Memory B cell (primary cell): ENCODE measurements at regions not wholly inside any gene's neighbourhood (a gene's known extent, or its start where the extent isn't known, plus 50 kb on each side); places are given as distances from the start of the nearest gene placed in this dataset.

Source experiments
- ATAC-seq: fragments of 150-1000 bp; cut with Tn5 transposase; 2 replicates; pipeline ENCODE4 v1.10.0; 2021; ENCODE audit warnings: low read depth, mild to moderate bottlenecking, moderate library complexity
- DNase-seq, 2 donors: peaks; one replicate each; pipeline ENCODE4 v3.0.0; 2022; ENCODE audit warnings: low spot score in 2 of 2
- H3K27ac Mint-ChIP-seq: one replicate; pipeline ENCODE4 v1.8.0; 2022; ENCODE audit warnings: mild to moderate bottlenecking, moderate library complexity, mixed read lengths
- H3K27me3 Mint-ChIP-seq: one replicate; pipeline ENCODE4 v1.8.0; 2022; ENCODE audit warnings: mixed read lengths
- H3K36me3 Mint-ChIP-seq: one replicate; pipeline ENCODE4 v1.8.0; 2022; ENCODE audit warnings: mild to moderate bottlenecking, mixed read lengths
- H3K4me1 Mint-ChIP-seq: one replicate; pipeline ENCODE4 v1.8.0; 2022; ENCODE audit warnings: mixed read lengths
- H3K4me3 Mint-ChIP-seq: one replicate; pipeline ENCODE4 v1.8.0; 2022; ENCODE audit warnings: mild to moderate bottlenecking, moderate library complexity, mixed read lengths
- H3K9me3 Mint-ChIP-seq: one replicate; pipeline ENCODE4 v1.8.0; 2022; ENCODE audit warnings: mixed read lengths

GRCh38 chr10:129108994-129109393 is 358.0 kb upstream of the MGMT start:
- Mint-ChIP-seq H3K4me3 (no peak overlapping the region), H3K27ac (no peak overlapping the region)

GRCh38 chr10:129110780-129111179 is 356.3 kb upstream of the MGMT start:
- Mint-ChIP-seq H3K27me3 (peaks cover 6% of the 10 kb centered on the region), H3K4me1 (no peaks in the 10 kb centered on the region), H3K9me3 (peaks cover 5% of the 10 kb centered on the region), H3K4me3 (no peak overlapping the region), H3K27ac (no peak overlapping the region), H3K36me3 (no peaks in the 10 kb centered on the region)
- DNase-seq, result no peak
- no peak for ATAC-seq

More at GRCh38 chr10:129108994-129109393, 358.0 kb upstream of the MGMT start:
- H3K27me3 Mint-ChIP-seq, result peaks cover 6% of the 10 kb centered on the region
- DNase-seq (no peak), ATAC-seq (no peak)
- no peaks in the 10 kb centered on the region for H3K4me1 Mint-ChIP-seq
- peaks cover 5% of the 10 kb centered on the region for H3K9me3 Mint-ChIP-seq
- no peaks in the 10 kb centered on the region for H3K36me3 Mint-ChIP-seq

GRCh38 chr10:129111922-129112321 is 355.1 kb upstream of the MGMT start:
- ATAC-seq, result no peak
- Mint-ChIP-seq H3K27ac (no peak overlapping the region), H3K36me3 (no peaks in the 10 kb centered on the region), H3K9me3 (peaks cover 2% of the 10 kb centered on the region), H3K4me1 (no peaks in the 10 kb centered on the region), H3K27me3 (peaks cover 4% of the 10 kb centered on the region), H3K4me3 (no peak overlapping the region)
- DNase-seq, result no peak

GRCh38 chr10:129114588-129114987 is 352.5 kb upstream of the MGMT start:
- H3K27me3 Mint-ChIP-seq, result no peaks in the 10 kb centered on the region
- ATAC-seq (no peak), DNase-seq (no peak)
- no peaks in the 10 kb centered on the region for H3K9me3 Mint-ChIP-seq
- no peaks in the 10 kb centered on the region for H3K4me1 Mint-ChIP-seq
- no peaks in the 10 kb centered on the region for H3K36me3 Mint-ChIP-seq
- no peak overlapping the region for H3K27ac Mint-ChIP-seq
- H3K4me3 Mint-ChIP-seq, result no peak overlapping the region

GRCh38 chr10:129116371-129116770 is 350.7 kb upstream of the MGMT start:
- Mint-ChIP-seq H3K27ac (no peak overlapping the region), H3K36me3 (no peaks in the 10 kb centered on the region), H3K27me3 (no peaks in the 10 kb centered on the region), H3K4me3 (no peak overlapping the region), H3K9me3 (no peaks in the 10 kb centered on the region), H3K4me1 (no peaks in the 10 kb centered on the region)
- ATAC-seq (no peak), DNase-seq (no peak)

- DNase-seq (no peak), ATAC-seq (no peak)
- H3K27ac Mint-ChIP-seq, result no peak overlapping the region
- no peak overlapping the region for H3K4me3 Mint-ChIP-seq
- no peaks in the 10 kb centered on the region for H3K4me1 Mint-ChIP-seq
- no peaks in the 10 kb centered on the region for H3K27me3 Mint-ChIP-seq
- H3K9me3 Mint-ChIP-seq, result peaks cover under 1% of the 10 kb centered on the region
- no peaks in the 10 kb centered on the region for H3K36me3 Mint-ChIP-seq
Observed at GRCh38 chr10:129120441-129120840, 346.6 kb upstream of the MGMT start.

- ATAC-seq (no peak), DNase-seq (no peak)
- Mint-ChIP-seq H3K4me3 (no peak overlapping the region), H3K27me3 (no peaks in the 10 kb centered on the region), H3K36me3 (no peaks in the 10 kb centered on the region), H3K4me1 (no peaks in the 10 kb centered on the region), H3K27ac (no peak overlapping the region), H3K9me3 (peaks cover 3% of the 10 kb centered on the region)
Observed at GRCh38 chr10:129122846-129123245, 344.2 kb upstream of the MGMT start.

GRCh38 chr10:129123428-129123827 is 343.6 kb upstream of the MGMT start:
- ATAC-seq, result no peak
- Mint-ChIP-seq H3K27me3 (no peaks in the 10 kb centered on the region), H3K36me3 (no peaks in the 10 kb centered on the region), H3K9me3 (peaks cover 3% of the 10 kb centered on the region), H3K4me3 (no peak overlapping the region), H3K27ac (no peak overlapping the region), H3K4me1 (no peaks in the 10 kb centered on the region)
- no peak for DNase-seq

- Mint-ChIP-seq H3K4me1 (no peaks in the 10 kb centered on the region), H3K36me3 (no peaks in the 10 kb centered on the region), H3K9me3 (peaks cover 5% of the 10 kb centered on the region), H3K27me3 (no peaks in the 10 kb centered on the region), H3K4me3 (no peak overlapping the region), H3K27ac (no peak overlapping the region)
- ATAC-seq (no peak), DNase-seq (no peak)
Observed at GRCh38 chr10:129126982-129127381, 340.1 kb upstream of the MGMT start.

GRCh38 chr10:129131457-129132132 is 335.4 kb upstream of the MGMT start:
- ATAC-seq, result no peak
- Mint-ChIP-seq H3K27ac (no peak overlapping the region), H3K4me1 (no peaks in the 10 kb centered on the region), H3K4me3 (no peak overlapping the region), H3K36me3 (no peaks in the 10 kb centered on the region), H3K9me3 (peaks cover 2% of the 10 kb centered on the region), H3K27me3 (no peaks in the 10 kb centered on the region)
- no peak for DNase-seq

- peaks cover 2% of the 10 kb centered on the region for H3K9me3 Mint-ChIP-seq
- H3K27me3 Mint-ChIP-seq, result no peaks in the 10 kb centered on the region
- H3K4me3 Mint-ChIP-seq, result no peak overlapping the region
- DNase-seq (no peak), ATAC-seq (no peak)
- H3K4me1 Mint-ChIP-seq, result no peaks in the 10 kb centered on the region
- no peak overlapping the region for H3K27ac Mint-ChIP-seq
- H3K36me3 Mint-ChIP-seq, result no peaks in the 10 kb centered on the region
Observed at GRCh38 chr10:129133856-129134255, 333.2 kb upstream of the MGMT start.

GRCh38 chr10:129134371-129134770 is 332.7 kb upstream of the MGMT start:
- Mint-ChIP-seq H3K36me3 (no peaks in the 10 kb centered on the region), H3K9me3 (peaks cover 2% of the 10 kb centered on the region), H3K27ac (no peak overlapping the region), H3K4me3 (no peak overlapping the region), H3K4me1 (no peaks in the 10 kb centered on the region), H3K27me3 (no peaks in the 10 kb centered on the region)
- no peak for DNase-seq
- no peak for ATAC-seq

GRCh38 chr10:129135624-129136023 is 331.4 kb upstream of the MGMT start:
- H3K27me3 Mint-ChIP-seq, result peaks cover 4% of the 10 kb centered on the region
- ATAC-seq (no peak), DNase-seq (no peak)
- no peaks in the 10 kb centered on the region for H3K36me3 Mint-ChIP-seq
- no peak overlapping the region for H3K27ac Mint-ChIP-seq
- H3K4me3 Mint-ChIP-seq, result no peak overlapping the region
- peaks cover 2% of the 10 kb centered on the region for H3K9me3 Mint-ChIP-seq
- no peaks in the 10 kb centered on the region for H3K4me1 Mint-ChIP-seq

GRCh38 chr10:129136074-129136473 is 331.0 kb upstream of the MGMT start:
- no peak for ATAC-seq
- H3K4me3 Mint-ChIP-seq, result no peak overlapping the region

GRCh38 chr10:129136951-129137350 is 330.1 kb upstream of the MGMT start:
- Mint-ChIP-seq H3K4me1 (no peaks in the 10 kb centered on the region), H3K36me3 (no peaks in the 10 kb centered on the region)

More at GRCh38 chr10:129136074-129136473, 331.0 kb upstream of the MGMT start:
- Mint-ChIP-seq H3K9me3 (no peaks in the 10 kb centered on the region), H3K4me1 (no peaks in the 10 kb centered on the region), H3K27me3 (peaks cover 4% of the 10 kb centered on the region), H3K27ac (no peak overlapping the region), H3K36me3 (no peaks in the 10 kb centered on the region)
- DNase-seq, result no peak

More at GRCh38 chr10:129136951-129137350, 330.1 kb upstream of the MGMT start:
- ATAC-seq (no peak), DNase-seq (no peak)
- no peak overlapping the region for H3K4me3 Mint-ChIP-seq
- H3K27ac Mint-ChIP-seq, result no peak overlapping the region
- H3K27me3 Mint-ChIP-seq, result peaks cover 4% of the 10 kb centered on the region
- no peaks in the 10 kb centered on the region for H3K9me3 Mint-ChIP-seq
